ENCODE measurements at regions not wholly inside any gene's neighbourhood (a gene's known extent, or its start where the extent isn't known, plus 50 kb on each side); places are given as distances from the start of the nearest gene placed in this dataset.

DNA sequence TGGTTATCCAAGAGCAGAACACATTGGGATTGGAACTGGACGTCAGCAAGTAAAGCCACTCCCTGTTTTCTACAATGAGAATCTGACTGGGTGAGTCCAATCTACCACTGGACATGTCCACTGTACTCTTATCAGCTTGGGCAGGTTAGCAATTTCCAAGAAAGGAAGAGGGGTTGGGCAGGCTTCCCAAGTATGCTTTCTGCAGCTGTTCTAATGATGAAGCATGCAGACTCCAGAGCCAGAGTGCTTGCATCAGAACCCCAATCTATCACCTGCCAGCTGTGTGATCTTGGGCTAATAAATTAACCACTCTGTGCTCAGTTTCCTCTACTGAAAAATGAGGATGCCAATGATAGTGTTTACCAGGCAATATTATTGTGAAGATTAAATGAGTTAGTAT lies 92.0 kb downstream of the EMP1 start (continued):
- TF ChIP-seq MIER2 (CRISPR knock-in tag; IDR thresholded peaks at IDR 0.05) (no peak), ZFP41 (CRISPR knock-in tag; IDR thresholded peaks at IDR 0.05; ENCODE audit: borderline replicate concordance) (no peak), KLF6 (CRISPR knock-in tag; IDR thresholded peaks at IDR 0.05) (no peak), MLXIP (CRISPR knock-in tag; IDR thresholded peaks at IDR 0.05; ENCODE audit: borderline replicate concordance) (no peak), MBD4 (IDR thresholded peaks at IDR 0.05; ENCODE audit: borderline replicate concordance, low read length) (no peak), MTA3 (CRISPR knock-in tag; IDR thresholded peaks at IDR 0.05) (no peak), ZNF609 (CRISPR knock-in tag; IDR thresholded peaks at IDR 0.05; ENCODE audit: borderline replicate concordance) (no peak), NBN (conservative IDR thresholded peaks at IDR 0.05) (no peak)

All from HepG2 (cell line).